Muscle of leg (tissue), 3 donors: ENCODE measurements at regions not wholly inside any gene's neighbourhood (a gene's known extent, or its start where the extent isn't known, plus 50 kb on each side); places are given as distances from the start of the nearest gene placed in this dataset.
A peak's percentile ranks its signal among the peaks of the same experiment; 100 is the strongest.

Experiments used
- DNase-seq: peaks from one replicate; pipeline ENCODE4 v3.0.0; 2013
- H3K27ac ChIP-seq: one replicate; pipeline ENCODE4 v1.5.1; 2013; ENCODE audit warnings: mild to moderate bottlenecking, low read length, control low read depth
- H3K27me3 ChIP-seq: one replicate; pipeline ENCODE4 v1.6.1; 2013; ENCODE audit warnings: low read length; ENCODE audit not compliant: control insufficient read depth, insufficient read depth
- H3K36me3 ChIP-seq: one replicate; pipeline ENCODE4 v1.6.1; 2013; ENCODE audit warnings: low read length; ENCODE audit not compliant: control insufficient read depth, insufficient read depth
- H3K4me1 ChIP-seq: one replicate; pipeline ENCODE4 v1.6.1; 2013; ENCODE audit warnings: low read length; ENCODE audit not compliant: control insufficient read depth, insufficient read depth
- H3K4me3 ChIP-seq: one replicate; pipeline ENCODE4 v1.5.1; 2013; ENCODE audit warnings: low read length, control low read depth
- H3K9me3 ChIP-seq: replicated peaks from 2 replicates; pipeline ENCODE4 v1.6.1; 2013; ENCODE audit warnings: low read depth, low read length; ENCODE audit not compliant: control insufficient read depth
- WGBS: methylation state at CpG from one replicate; pipeline ENCODE4 v1.1.5; 2013; ENCODE audit warnings: missing lambda C conversion rate; ENCODE audit not compliant: insufficient coverage; 5-methylcytosine and 5-hydroxymethylcytosine counted together

DNA sequence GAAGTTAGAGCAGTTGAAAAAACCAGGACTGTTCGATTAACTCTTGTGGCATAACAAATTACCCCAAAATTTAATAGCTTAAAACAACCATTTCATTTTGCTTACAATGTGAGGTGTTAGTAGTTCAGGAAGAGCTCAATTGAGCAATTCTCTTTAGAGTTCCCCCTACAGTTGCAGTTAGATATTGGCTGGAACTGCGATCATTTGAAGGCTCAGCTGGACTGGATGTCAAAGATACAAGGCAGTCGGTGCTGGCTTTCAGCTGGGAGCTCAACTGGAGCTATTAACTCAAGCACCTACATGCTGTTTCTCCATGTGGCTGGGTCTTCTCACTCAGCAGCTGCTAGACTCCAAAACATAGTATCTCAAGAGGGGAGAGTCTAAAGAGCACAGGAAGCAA is 96.0 kb upstream of the LOC128125822 start:
- Histone ChIP-seq H3K27ac (no peak overlapping the region), H3K27me3 (no peaks in the 10 kb centered on the region), H3K36me3 (no peaks in the 10 kb centered on the region), H3K4me1 (no peaks in the 10 kb centered on the region), H3K4me3 (no peak overlapping the region), H3K9me3 (peaks cover 4% of the 10 kb centered on the region)
- DNase-seq: peak; percentile 27
- 60% methylated on average over 1 of the region's 3 CpGs for WGBS

DNA sequence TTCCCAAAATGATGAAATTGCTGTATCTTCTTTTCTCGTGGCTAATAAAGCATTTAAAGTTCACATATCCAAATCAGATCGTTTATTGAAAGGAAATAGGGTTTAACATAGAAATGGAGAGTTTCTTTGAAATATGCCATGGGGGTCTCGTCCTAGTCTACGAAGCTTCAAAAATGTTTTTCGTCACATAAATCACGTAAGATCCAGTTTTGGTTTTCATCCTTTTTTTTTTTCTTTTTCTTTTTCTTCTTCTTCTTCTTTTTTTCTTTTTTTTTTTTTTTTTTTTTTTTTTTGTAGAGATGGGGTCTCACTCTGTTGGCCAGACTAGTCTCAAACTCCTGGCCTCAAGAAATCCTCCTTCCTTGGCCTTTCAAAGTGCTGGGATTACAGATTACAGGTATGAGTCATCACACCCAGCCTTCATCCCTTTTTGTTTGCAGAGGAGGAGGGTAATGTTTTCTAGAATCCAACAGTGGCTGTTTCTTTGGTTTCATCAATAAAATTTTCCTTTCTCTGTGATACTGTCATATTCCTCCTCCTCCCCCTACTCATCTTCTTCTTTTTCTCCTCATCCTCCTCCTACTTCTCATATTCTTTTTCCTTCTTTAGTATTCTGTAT is 94.7 kb upstream of the LOC128125822 start:
- H3K4me3 ChIP-seq: no peak overlapping the region
- no peaks in the 10 kb centered on the region for H3K27me3 ChIP-seq
- no peaks in the 10 kb centered on the region for H3K9me3 ChIP-seq
- H3K4me1 ChIP-seq: no peaks in the 10 kb centered on the region
- DNase-seq: no peak
- H3K27ac ChIP-seq: no peak overlapping the region
- no peaks in the 10 kb centered on the region for H3K36me3 ChIP-seq
- no CpG with 5 or more reads among the region's 6 CpGs for WGBS

DNA sequence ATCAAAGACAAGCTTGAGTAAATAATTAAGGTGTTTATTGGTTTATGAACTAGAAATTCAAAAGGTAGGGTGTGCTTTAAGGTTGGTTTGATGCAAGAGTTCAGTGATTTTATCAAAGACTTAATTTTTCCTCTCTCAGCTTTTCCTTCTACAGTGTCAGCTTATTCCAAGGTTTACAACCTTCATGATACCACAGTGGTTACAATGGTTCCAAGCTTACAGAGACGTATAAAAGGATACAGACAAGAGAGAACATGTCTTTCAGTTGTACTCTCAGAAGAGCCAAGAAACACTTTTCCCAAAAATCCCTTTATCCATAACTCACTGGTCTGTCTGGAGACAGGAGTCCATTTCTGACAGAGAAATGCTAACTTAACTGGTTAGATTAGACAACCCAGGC is 93.5 kb upstream of the LOC128125822 start:
- H3K27me3 ChIP-seq: no peaks in the 10 kb centered on the region
- H3K36me3 ChIP-seq: no peaks in the 10 kb centered on the region
- WGBS: 100% methylated on average over 1 of the region's 1 CpG
- no peak for DNase-seq
- H3K27ac ChIP-seq: no peak overlapping the region
- no peaks in the 10 kb centered on the region for H3K4me1 ChIP-seq
- H3K9me3 ChIP-seq: no peaks in the 10 kb centered on the region
- H3K4me3 ChIP-seq: no peak overlapping the region

DNA sequence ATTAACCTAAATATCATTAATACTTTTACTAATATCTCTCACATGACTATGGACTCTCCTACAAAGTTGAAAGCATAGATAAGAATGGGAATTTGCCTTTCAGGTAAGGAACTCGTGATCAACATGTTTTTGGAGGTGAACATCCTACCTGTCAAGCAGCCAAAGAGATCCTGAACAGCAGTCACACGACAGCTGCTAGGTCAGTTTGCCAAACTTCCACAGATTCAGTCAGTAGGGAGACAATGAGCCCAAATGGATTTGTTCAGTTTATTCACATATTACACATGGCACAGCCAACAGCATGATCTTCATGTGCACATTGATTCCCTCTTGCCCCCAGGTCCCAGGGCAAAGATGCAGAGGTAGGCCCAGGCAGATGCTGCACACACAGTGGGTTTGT is 86.1 kb upstream of the LOC128125822 start:
- Histone ChIP-seq H3K9me3 (no peaks in the 10 kb centered on the region), H3K27me3 (no peaks in the 10 kb centered on the region), H3K4me3 (no peak overlapping the region), H3K27ac (no peak overlapping the region), H3K4me1 (no peaks in the 10 kb centered on the region), H3K36me3 (no peaks in the 10 kb centered on the region)
- 58% methylated on average over 2 of the region's 2 CpGs for WGBS
- DNase-seq: no peak

DNA sequence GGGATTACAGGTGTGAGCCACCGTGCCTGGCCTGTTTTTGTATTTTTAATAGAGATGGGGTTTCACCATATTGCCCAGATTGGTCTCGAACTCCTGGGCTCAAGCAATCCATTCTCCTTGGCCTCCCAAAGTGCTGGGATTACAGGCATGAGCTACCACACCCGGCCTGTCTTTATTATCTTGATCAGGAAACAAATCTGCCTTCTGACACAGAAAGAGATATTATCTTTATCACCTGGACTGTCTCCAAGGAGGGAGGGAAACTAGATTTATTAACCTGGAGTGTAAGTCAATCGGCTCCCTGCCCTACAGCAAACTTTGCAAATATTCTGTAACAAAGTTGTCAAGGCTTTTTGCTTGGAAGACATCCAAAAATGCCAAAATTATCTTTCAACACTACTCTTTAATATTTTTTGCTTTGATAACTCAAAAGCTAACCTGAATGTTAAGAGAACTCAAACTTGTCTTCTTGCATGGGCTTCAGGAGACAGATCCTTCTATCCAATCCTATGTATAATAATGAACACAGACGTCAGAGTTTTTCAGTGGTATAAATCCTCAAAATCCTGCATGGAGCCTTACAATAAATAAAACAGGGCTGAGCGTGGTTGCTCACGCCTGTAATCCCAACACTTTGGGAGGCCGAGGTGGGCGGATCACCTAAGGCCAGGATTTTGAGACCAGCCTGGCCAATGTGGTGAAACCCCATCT is 85.0 kb upstream of the LOC128125822 start:
- WGBS: 71% methylated on average over 5 of the region's 9 CpGs
- no peaks in the 10 kb centered on the region for H3K36me3 ChIP-seq
- H3K9me3 ChIP-seq: no peaks in the 10 kb centered on the region
- no peak for DNase-seq
- H3K4me1 ChIP-seq: no peaks in the 10 kb centered on the region
- H3K27me3 ChIP-seq: no peaks in the 10 kb centered on the region
- H3K4me3 ChIP-seq: no peak overlapping the region
- H3K27ac ChIP-seq: no peak overlapping the region

DNA sequence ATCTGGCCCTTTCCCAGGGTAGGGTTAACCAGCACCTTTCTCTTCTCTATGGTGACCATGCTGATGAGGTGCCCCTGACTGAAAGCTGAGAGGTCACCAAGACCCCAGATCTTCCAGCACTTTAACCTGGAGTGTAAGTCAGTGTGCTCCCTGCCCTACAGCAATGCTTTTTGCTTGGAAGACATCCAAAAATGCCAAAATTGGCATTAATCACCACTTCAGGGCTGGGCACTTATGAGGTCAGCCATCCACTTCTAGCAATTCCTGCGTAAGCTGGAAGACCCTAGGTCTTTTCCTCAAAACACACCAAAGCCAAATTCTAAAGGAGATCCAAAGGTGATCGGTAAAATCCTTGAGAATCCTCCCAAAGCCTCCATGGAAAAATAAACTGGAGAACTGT is 81.2 kb upstream of the LOC128125822 start:
- Histone ChIP-seq H3K27ac (no peak overlapping the region), H3K4me3 (no peak overlapping the region), H3K36me3 (no peaks in the 10 kb centered on the region), H3K9me3 (no peaks in the 10 kb centered on the region), H3K4me1 (no peaks in the 10 kb centered on the region), H3K27me3 (no peaks in the 10 kb centered on the region)
- no peak for DNase-seq
- no CpG with 5 or more reads among the region's 2 CpGs for WGBS

DNA sequence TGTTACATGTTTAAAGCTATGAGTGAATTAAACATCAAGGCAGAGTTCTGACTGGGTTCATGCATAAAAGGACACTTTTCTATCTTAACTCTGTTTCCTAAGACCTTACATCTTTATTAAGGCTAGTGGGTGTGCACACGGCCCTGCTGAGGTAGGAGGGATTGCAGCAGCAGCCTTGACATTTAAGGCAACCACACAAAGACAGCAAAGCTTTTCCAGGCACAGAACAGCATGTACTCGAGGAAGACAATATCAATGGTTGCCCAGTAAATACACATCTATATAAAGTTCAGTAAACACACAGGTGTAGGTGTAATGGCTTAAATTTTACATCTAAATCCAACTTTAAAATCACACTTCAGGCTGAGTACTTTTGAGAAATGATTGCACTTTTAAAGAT is 79.8 kb upstream of the LOC128125822 start:
- H3K4me1 ChIP-seq: no peaks in the 10 kb centered on the region
- no CpG with 5 or more reads among the region's 2 CpGs for WGBS
- H3K36me3 ChIP-seq: no peaks in the 10 kb centered on the region
- no peaks in the 10 kb centered on the region for H3K27me3 ChIP-seq
- no peak overlapping the region for H3K27ac ChIP-seq
- no peak for DNase-seq
- no peak overlapping the region for H3K4me3 ChIP-seq
- H3K9me3 ChIP-seq: no peaks in the 10 kb centered on the region

DNA sequence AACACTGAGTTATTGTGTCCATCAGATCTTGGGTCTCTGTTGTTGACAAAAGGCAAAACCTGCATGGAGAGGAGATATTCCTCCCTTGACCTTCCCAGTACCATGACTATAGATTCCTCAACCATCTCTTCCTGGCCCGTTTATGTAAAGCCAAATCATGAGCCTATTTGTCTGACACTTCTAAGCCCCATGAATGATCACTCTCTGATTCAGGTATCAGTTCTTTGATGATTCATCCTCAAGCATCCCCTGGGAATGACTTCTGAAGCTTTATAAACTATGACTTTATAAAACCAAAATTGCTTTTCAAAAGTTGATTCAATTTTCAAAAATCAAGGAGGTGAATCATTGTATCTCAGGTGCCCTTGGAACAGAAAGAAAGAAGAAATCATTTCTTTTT is 78.7 kb upstream of the LOC128125822 start:
- Histone ChIP-seq H3K4me3 (no peak overlapping the region), H3K27me3 (no peaks in the 10 kb centered on the region), H3K4me1 (no peaks in the 10 kb centered on the region), H3K9me3 (no peaks in the 10 kb centered on the region), H3K27ac (no peak overlapping the region), H3K36me3 (no peaks in the 10 kb centered on the region)
- 75% methylated on average over 1 of the region's 1 CpG for WGBS
- DNase-seq: no peak

DNA sequence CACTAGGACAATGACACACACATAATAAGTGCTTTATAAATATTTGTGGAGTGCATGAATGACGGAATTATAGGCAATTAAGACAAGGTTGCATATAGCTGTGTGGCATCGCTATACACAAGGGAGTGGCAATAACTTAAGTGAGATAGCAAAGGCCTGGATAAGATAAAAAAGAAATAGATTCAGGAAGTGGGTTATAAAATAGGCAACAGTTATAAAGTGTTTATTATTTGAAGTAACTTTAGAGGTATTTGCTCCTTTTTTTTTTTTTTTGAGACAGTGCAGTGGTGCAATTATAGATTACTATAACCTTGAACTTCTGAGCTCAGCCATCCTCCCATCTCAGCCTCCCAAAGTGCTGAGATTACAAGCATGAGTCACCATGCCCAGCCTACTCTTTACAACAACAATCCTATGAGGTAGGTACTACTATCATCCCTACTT is 75.9 kb upstream of the LOC128125822 start:
- no peaks in the 10 kb centered on the region for H3K4me1 ChIP-seq
- H3K9me3 ChIP-seq: no peaks in the 10 kb centered on the region
- H3K36me3 ChIP-seq: no peaks in the 10 kb centered on the region
- H3K27me3 ChIP-seq: no peaks in the 10 kb centered on the region
- DNase-seq: no peak
- no peak overlapping the region for H3K27ac ChIP-seq
- 73% methylated on average over 2 of the region's 2 CpGs for WGBS
- H3K4me3 ChIP-seq: no peak overlapping the region

DNA sequence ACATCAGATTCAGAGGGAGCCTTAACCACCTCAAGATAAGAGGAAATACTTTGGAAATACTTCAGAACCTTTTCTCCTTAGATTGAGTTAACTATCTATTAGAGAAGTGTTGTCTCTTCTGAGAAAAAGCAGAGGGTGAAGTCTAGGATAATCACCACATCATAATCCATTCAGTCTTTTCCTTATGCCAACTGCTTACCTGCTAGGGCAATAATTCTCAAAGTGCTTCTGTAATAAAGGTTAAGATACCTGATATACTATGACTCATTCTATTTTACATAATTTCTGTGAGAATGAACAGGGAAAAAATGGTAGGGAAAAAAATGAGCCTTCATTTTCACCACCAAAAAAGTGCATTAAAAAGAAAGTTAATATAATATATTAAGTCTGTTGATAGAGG is 70.1 kb upstream of the LOC128125822 start:
- Histone ChIP-seq H3K4me3 (no peak overlapping the region), H3K4me1 (no peaks in the 10 kb centered on the region), H3K27ac (no peak overlapping the region), H3K36me3 (no peaks in the 10 kb centered on the region), H3K9me3 (no peaks in the 10 kb centered on the region), H3K27me3 (no peaks in the 10 kb centered on the region)
- DNase-seq: no peak

DNA sequence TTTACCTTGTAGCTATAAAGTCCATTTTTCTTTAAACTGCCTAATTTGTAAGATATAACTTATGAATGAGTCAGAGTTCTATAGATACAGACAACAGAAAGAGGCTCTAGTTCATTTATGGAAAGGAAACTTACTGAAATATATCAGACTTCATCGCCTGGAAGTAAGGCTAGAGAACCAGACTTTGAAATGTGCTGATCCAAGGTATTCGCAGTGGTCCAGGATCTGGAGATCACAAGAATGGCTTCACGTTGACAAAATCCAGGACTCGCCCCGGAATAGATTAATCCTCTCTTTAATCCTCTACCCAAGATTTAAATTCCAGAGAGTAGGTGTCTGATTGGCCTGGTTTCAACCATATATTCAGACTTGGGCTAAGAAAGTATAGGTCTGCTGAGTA is 69.1 kb upstream of the LOC128125822 start:
- H3K9me3 ChIP-seq: no peaks in the 10 kb centered on the region
- no peak for DNase-seq
- H3K27ac ChIP-seq: no peak overlapping the region
- no peak overlapping the region for H3K4me3 ChIP-seq
- WGBS: no CpG with 5 or more reads among the region's 5 CpGs
- H3K27me3 ChIP-seq: no peaks in the 10 kb centered on the region
- H3K4me1 ChIP-seq: no peaks in the 10 kb centered on the region
- H3K36me3 ChIP-seq: no peaks in the 10 kb centered on the region
